Left kidney (tissue), 1 donor: ENCODE measurements at regions not wholly inside any gene's neighbourhood (a gene's known extent, or its start where the extent isn't known, plus 50 kb on each side); places are given as distances from the start of the nearest gene placed in this dataset.
"Not testable (repeated sequence)": the region's sequence is repeated elsewhere in the genome, so short reads cannot be mapped to it uniquely, and the experiment has no call there.

Source experiments
- DNase-seq: peaks from one replicate; pipeline ENCODE4 v3.0.0-alpha.2; 2013

GRCh38 chr7:68550635-68551034, 1047.6 kb upstream of the AUTS2 start:
- no peak for DNase-seq

GRCh38 chr7:68556537-68556936, 1041.7 kb upstream of the AUTS2 start:
- no peak for DNase-seq

GRCh38 chr7:68559518-68559917, 1038.8 kb upstream of the AUTS2 start:
- no peak for DNase-seq

- DNase-seq, result no peak
Observed at GRCh38 chr7:68562323-68562899, 1035.9 kb upstream of the AUTS2 start.

GRCh38 chr7:68564306-68565135, 1033.8 kb upstream of the AUTS2 start:
- DNase-seq, result no peak

GRCh38 chr7:68571286-68571685, 1027.0 kb upstream of the AUTS2 start:
- DNase-seq, result no peak

- no peak for DNase-seq
Observed at GRCh38 chr7:68573271-68574005, 1024.8 kb upstream of the AUTS2 start.

GRCh38 chr7:68576366-68576765, 1021.9 kb upstream of the AUTS2 start:
- DNase-seq, result no peak

- DNase-seq, result no peak
Observed at GRCh38 chr7:68581417-68581816, 1016.9 kb upstream of the AUTS2 start.

GRCh38 chr7:68587599-68587998, 1010.7 kb upstream of the AUTS2 start:
- no peak for DNase-seq

- no peak for DNase-seq
Observed at GRCh38 chr7:68601826-68602225, 996.4 kb upstream of the AUTS2 start.

- DNase-seq, result no peak
Observed at GRCh38 chr7:68604541-68604940, 993.7 kb upstream of the AUTS2 start.

- DNase-seq, result peak; percentile 61
Observed at GRCh38 chr7:68610701-68611100, 987.6 kb upstream of the AUTS2 start.

- no peak for DNase-seq
Observed at GRCh38 chr7:68613405-68613804, 984.9 kb upstream of the AUTS2 start.

GRCh38 chr7:68613897-68614296, 984.4 kb upstream of the AUTS2 start:
- no peak for DNase-seq

GRCh38 chr7:68619526-68619925, 978.7 kb upstream of the AUTS2 start:
- no peak for DNase-seq

- no peak for DNase-seq
Observed at GRCh38 chr7:68622500-68622899, 975.8 kb upstream of the AUTS2 start.

GRCh38 chr7:68623030-68623429, 975.2 kb upstream of the AUTS2 start:
- DNase-seq, result no peak

- DNase-seq, result no peak
Observed at GRCh38 chr7:68627247-68627864, 970.9 kb upstream of the AUTS2 start.

- DNase-seq, result not testable (repeated sequence)
Observed at GRCh38 chr7:68630914-68631313, 967.4 kb upstream of the AUTS2 start.

- no peak for DNase-seq
Observed at GRCh38 chr7:68640103-68640502, 958.2 kb upstream of the AUTS2 start.

GRCh38 chr7:68642727-68643126, 955.5 kb upstream of the AUTS2 start:
- DNase-seq, result no peak

GRCh38 chr7:68663392-68663791, 934.9 kb upstream of the AUTS2 start:
- DNase-seq, result no peak
